PFSK-1 (cell line): ENCODE measurements at regions not wholly inside any gene's neighbourhood (a gene's known extent, or its start where the extent isn't known, plus 50 kb on each side); places are given as distances from the start of the nearest gene placed in this dataset.

ENCODE experiments used
- FOXP2 ChIP-seq: optimal IDR thresholded peaks from 2 replicates; pipeline ENCODE3; 2011; ENCODE audit warnings: borderline replicate concordance, control low read depth, inconsistent platforms; ENCODE audit not compliant: insufficient read depth; ENCODE audit errors: extremely low read length, extremely low read depth
- POLR2AphosphoS5 ChIP-seq: IDR thresholded peaks from 2 replicates; pipeline ENCODE4 v1.6.1; 2012; ENCODE audit warnings: low read depth, mild to moderate bottlenecking, control low read depth, low read length, moderate library complexity
- REST ChIP-seq, 2 experiments: IDR thresholded peaks; 2 replicates each; pipeline versions ENCODE4 v1.6.1 to v1.8.0; 2011 to 2012; ENCODE audit warnings: low read depth in 2 of 2, low read length in 2 of 2, control low read depth in 1 of 2, inconsistent platforms in 1 of 2, mild to moderate bottlenecking in 1 of 2, moderate library complexity in 1 of 2; ENCODE audit not compliant: insufficient read depth in 1 of 2
- SIN3A ChIP-seq: IDR thresholded peaks from 2 replicates; pipeline ENCODE4 v1.6.1; 2012; ENCODE audit warnings: mild to moderate bottlenecking, low read length, moderate library complexity, borderline replicate concordance; ENCODE audit not compliant: insufficient read depth
- TAF1 ChIP-seq: IDR thresholded peaks from 2 replicates; pipeline ENCODE4 v1.6.1; 2012; ENCODE audit warnings: low read length, control low read depth, borderline replicate concordance; ENCODE audit not compliant: insufficient read depth

DNA sequence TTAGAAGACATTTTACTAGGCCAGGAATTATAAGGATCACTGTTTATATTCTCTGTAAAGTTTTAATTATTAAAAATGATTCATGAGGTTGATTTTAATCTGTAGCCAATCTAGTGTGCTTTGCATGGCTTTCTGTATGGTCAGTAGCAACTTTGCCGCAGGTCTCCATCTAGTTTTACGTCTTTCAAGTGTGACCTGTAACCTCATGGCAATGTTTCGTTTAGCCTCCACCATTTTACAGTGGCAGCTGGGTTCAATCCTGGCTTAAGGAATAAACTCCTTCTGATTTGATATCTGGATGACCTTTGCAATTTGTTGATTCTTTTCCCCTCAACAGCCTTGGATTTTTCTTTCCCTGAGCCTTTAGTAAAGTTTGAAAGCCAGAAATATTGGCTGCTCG lies 434.5 kb upstream of the CDH9 start:
- TF ChIP-seq REST (IDR thresholded peaks at IDR 0.05; ENCODE audit: insufficient read depth in 1 of 2, low read depth in 2 of 2, low read length in 2 of 2) (no peak), POLR2AphosphoS5 (no peak), SIN3A (no peak), TAF1 (no peak), FOXP2 (no peak)

GRCh38 chr5:27472000-27472763 lies 433.8 kb upstream of the CDH9 start:
- TF ChIP-seq TAF1 (no peak), SIN3A (no peak), REST (IDR thresholded peaks at IDR 0.05; ENCODE audit: insufficient read depth in 1 of 2, low read depth in 2 of 2, low read length in 2 of 2) (no peak), FOXP2 (no peak), POLR2AphosphoS5 (no peak)

DNA sequence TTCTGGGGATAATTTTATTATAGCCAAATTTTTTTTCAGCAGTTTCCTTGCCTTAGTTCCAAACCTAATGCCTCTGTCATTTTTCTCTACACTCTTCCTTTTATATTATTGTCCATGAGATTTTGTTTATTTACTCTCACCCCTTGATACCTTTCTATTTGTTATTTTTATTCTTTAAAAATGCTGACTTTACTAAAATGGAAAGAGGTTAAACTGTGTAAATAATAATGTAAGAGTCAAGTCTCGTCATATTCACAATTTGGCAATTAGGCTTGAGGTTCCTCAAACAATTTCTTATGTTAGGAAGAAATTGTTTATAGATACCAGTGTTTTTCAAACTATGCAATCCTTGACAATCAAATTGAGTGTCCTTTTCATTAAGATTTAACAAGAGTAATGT lies 428.6 kb upstream of the CDH9 start:
- TF ChIP-seq SIN3A: no peak
- TF ChIP-seq REST (IDR thresholded peaks at IDR 0.05; ENCODE audit: insufficient read depth in 1 of 2, low read depth in 2 of 2, low read length in 2 of 2): no peak
- no peak for TF ChIP-seq TAF1

GRCh38 chr5:27465140-27465539 lies 426.8 kb upstream of the CDH9 start:
- no peak for TF ChIP-seq SIN3A
- no peak for TF ChIP-seq POLR2AphosphoS5
- TF ChIP-seq FOXP2: no peak
- no peak for TF ChIP-seq REST (IDR thresholded peaks at IDR 0.05; ENCODE audit: insufficient read depth in 1 of 2, low read depth in 2 of 2, low read length in 2 of 2)
- TF ChIP-seq TAF1: no peak

DNA sequence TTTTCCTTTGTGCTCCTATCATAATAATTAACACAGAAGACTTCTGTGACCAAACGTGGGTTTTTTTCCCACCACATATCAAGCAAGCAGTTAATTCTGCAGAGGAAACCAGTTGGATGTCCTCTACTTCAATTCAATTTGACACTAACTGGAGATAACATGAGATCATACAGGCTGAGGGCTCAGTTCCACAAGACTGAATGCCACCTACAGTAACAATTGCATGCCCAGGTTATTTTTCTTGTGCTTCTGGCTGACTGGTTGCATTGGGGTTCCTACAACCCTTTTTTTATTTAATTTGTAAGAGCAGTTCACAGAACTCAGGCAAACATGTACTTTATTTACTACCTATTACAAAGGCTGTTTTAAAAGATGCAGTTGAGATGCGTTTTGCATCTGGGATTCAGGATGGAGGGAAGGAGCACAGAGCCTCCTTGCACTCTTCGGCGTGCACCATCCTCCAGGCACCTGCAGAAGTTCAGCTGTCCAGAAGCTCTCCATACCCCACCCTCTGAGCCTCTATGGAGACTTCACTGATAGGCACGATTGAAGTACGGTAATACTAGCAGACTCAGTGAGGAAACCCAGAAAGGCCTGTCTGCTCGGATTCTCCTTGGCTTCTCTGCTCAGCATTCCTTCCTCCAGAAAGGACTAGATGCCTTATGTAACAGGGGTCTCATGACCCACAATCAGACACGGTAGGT lies 425.2 kb upstream of the CDH9 start:
- TF ChIP-seq FOXP2: no peak
- TF ChIP-seq POLR2AphosphoS5: no peak
- no peak for TF ChIP-seq SIN3A
- no peak for TF ChIP-seq TAF1
- TF ChIP-seq REST (IDR thresholded peaks at IDR 0.05; ENCODE audit: insufficient read depth in 1 of 2, low read depth in 2 of 2, low read length in 2 of 2): no peak
